ENCODE measurements at regions not wholly inside any gene's neighbourhood (a gene's known extent, or its start where the extent isn't known, plus 50 kb on each side); places are given as distances from the start of the nearest gene placed in this dataset.

- no peak for TF ChIP-seq FOXP2 (optimal IDR thresholded peaks at IDR 0.05; ENCODE audit: control extremely low read depth, extremely low read length, insufficient read depth)
- TF ChIP-seq EZH2 (IDR thresholded peaks at IDR 0.05): no peak
Observed at GRCh38 chr4:94152466-94152865, 55.2 kb upstream of the SMARCAD1 start.

All from SK-N-MC (cell line).